ENCODE measurements at regions not wholly inside any gene's neighbourhood (a gene's known extent, or its start where the extent isn't known, plus 50 kb on each side); places are given as distances from the start of the nearest gene placed in this dataset.

- peak; percentile 93 for TF ChIP-seq CTCF (conservative IDR thresholded peaks at IDR 0.05; ENCODE audit: control insufficient read depth, insufficient read depth, low read depth, low read length)
- peak; percentile 83 for DNase-seq (ENCODE audit: low read depth)
- H3K4me3 ChIP-seq (ENCODE audit: control insufficient read depth, low read depth, low read length), result no peak overlapping the region
These were observed 89.6 kb upstream of the NPAS2 start for GRCh38 chr2:100730290-100730868.

GRCh38 chr2:100731535-100731981 lies 88.4 kb upstream of the NPAS2 start:
- no peak overlapping the region for H3K4me3 ChIP-seq (ENCODE audit: control insufficient read depth, low read depth, low read length)
- peak; percentile 90 for DNase-seq (ENCODE audit: low read depth)
- no peak for TF ChIP-seq CTCF (conservative IDR thresholded peaks at IDR 0.05; ENCODE audit: control insufficient read depth, insufficient read depth, low read depth, low read length)

GRCh38 chr2:100733391-100734187 lies 86.3 kb upstream of the NPAS2 start:
- DNase-seq (ENCODE audit: low read depth), result peak; percentile 94
- no peak for TF ChIP-seq CTCF (conservative IDR thresholded peaks at IDR 0.05; ENCODE audit: control insufficient read depth, insufficient read depth, low read depth, low read length)
- H3K4me3 ChIP-seq (ENCODE audit: control insufficient read depth, low read depth, low read length), result no peak overlapping the region

GRCh38 chr2:100736121-100736915 lies 83.6 kb upstream of the NPAS2 start:
- no peak for DNase-seq (ENCODE audit: low read depth)
- no peak for TF ChIP-seq CTCF (conservative IDR thresholded peaks at IDR 0.05; ENCODE audit: control insufficient read depth, insufficient read depth, low read depth, low read length)
- no peak overlapping the region for H3K4me3 ChIP-seq (ENCODE audit: control insufficient read depth, low read depth, low read length)

GRCh38 chr2:100739735-100740432 lies 80.1 kb upstream of the NPAS2 start:
- DNase-seq (ENCODE audit: low read depth), result no peak
- no peak for TF ChIP-seq CTCF (conservative IDR thresholded peaks at IDR 0.05; ENCODE audit: control insufficient read depth, insufficient read depth, low read depth, low read length)
- no peak overlapping the region for H3K4me3 ChIP-seq (ENCODE audit: control insufficient read depth, low read depth, low read length)

- H3K4me3 ChIP-seq (ENCODE audit: control insufficient read depth, low read depth, low read length), result no peak overlapping the region
- no peak for TF ChIP-seq CTCF (conservative IDR thresholded peaks at IDR 0.05; ENCODE audit: control insufficient read depth, insufficient read depth, low read depth, low read length)
- DNase-seq (ENCODE audit: low read depth), result peak; percentile 40
These were observed 78.1 kb upstream of the NPAS2 start for GRCh38 chr2:100741880-100742276.

Measured in fibroblast of mammary gland (primary cell).